GM20431 (cell line): ENCODE measurements at regions not wholly inside any gene's neighbourhood (a gene's known extent, or its start where the extent isn't known, plus 50 kb on each side); places are given as distances from the start of the nearest gene placed in this dataset.

Experiments used
- in situ Hi-C: fragments of 300-500 bp; cut with MseI, MboI; formaldehyde crosslinking; loops from one replicate; pipeline ENCODE4 v1.15.0; 2020; ENCODE audit warnings: low sequenced_read_pairs; ENCODE audit not compliant: unreplicated experiment

GRCh38 chr12:115228434-115228833 is 544.5 kb upstream of the TBX3 start:
- in situ Hi-C loops = no loop called here

GRCh38 chr12:115227137-115227615 is 543.2 kb upstream of the TBX3 start:
- in situ Hi-C loops = no loop called here

GRCh38 chr12:115225845-115226244 is 541.9 kb upstream of the TBX3 start:
- in situ Hi-C loops = no loop called here

- in situ Hi-C loops = no loop called here
Observed at GRCh38 chr12:115223991-115224390, 540.0 kb upstream of the TBX3 start.

GRCh38 chr12:115223322-115223721 is 539.3 kb upstream of the TBX3 start:
- in situ Hi-C loops = no loop called here

- in situ Hi-C loops = no loop called here
Observed at GRCh38 chr12:115222220-115222619, 538.2 kb upstream of the TBX3 start.

- in situ Hi-C loops = no loop called here
Observed at GRCh38 chr12:115216301-115216700, 532.3 kb upstream of the TBX3 start.

GRCh38 chr12:115215544-115215943 is 531.6 kb upstream of the TBX3 start:
- in situ Hi-C loops = no loop called here

- in situ Hi-C loops = no loop called here
Observed at GRCh38 chr12:115213538-115214016, 529.6 kb upstream of the TBX3 start.

GRCh38 chr12:115213118-115213517 is 529.1 kb upstream of the TBX3 start:
- in situ Hi-C loops = no loop called here

GRCh38 chr12:115212356-115212755 is 528.4 kb upstream of the TBX3 start:
- in situ Hi-C loops = no loop called here

- in situ Hi-C loops = no loop called here
Observed at GRCh38 chr12:115210533-115211252, 526.7 kb upstream of the TBX3 start.

GRCh38 chr12:115209230-115209629 is 525.3 kb upstream of the TBX3 start:
- in situ Hi-C loops = no loop called here

- in situ Hi-C loops = no loop called here
Observed at GRCh38 chr12:115208098-115208497, 524.1 kb upstream of the TBX3 start.

GRCh38 chr12:115207216-115207915 is 523.4 kb upstream of the TBX3 start:
- in situ Hi-C loops = no loop called here

- in situ Hi-C loops = no loop called here
Observed at GRCh38 chr12:115206801-115207200, 522.8 kb upstream of the TBX3 start.

- in situ Hi-C loops = no loop called here
Observed at GRCh38 chr12:115205755-115206308, 521.9 kb upstream of the TBX3 start.

- in situ Hi-C loops = no loop called here
Observed at GRCh38 chr12:115204957-115205754, 521.2 kb upstream of the TBX3 start.

- in situ Hi-C loops = no loop called here
Observed at GRCh38 chr12:115203701-115204100, 519.7 kb upstream of the TBX3 start.

- in situ Hi-C loops = no loop called here
Observed at GRCh38 chr12:115201966-115202365, 518.0 kb upstream of the TBX3 start.
